ENCODE measurements at regions not wholly inside any gene's neighbourhood (a gene's known extent, or its start where the extent isn't known, plus 50 kb on each side); places are given as distances from the start of the nearest gene placed in this dataset.
"Not testable (repeated sequence)": the region's sequence is repeated elsewhere in the genome, so short reads cannot be mapped to it uniquely, and the experiment has no call there.

- DNase-seq (ENCODE audit: low spot score): no peak
Measured at GRCh38 chr18:6525604-6526003, 110.9 kb upstream of the L3MBTL4 start.

GRCh38 chr18:6537475-6537874 is 122.8 kb upstream of the L3MBTL4 start:
- DNase-seq (ENCODE audit: low spot score): no peak

GRCh38 chr18:6541131-6541679 is 126.5 kb upstream of the L3MBTL4 start:
- DNase-seq (ENCODE audit: low spot score): not testable (repeated sequence)

- peak; percentile 69 for DNase-seq (ENCODE audit: low spot score)
Measured at GRCh38 chr18:6542296-6542695, 127.6 kb upstream of the L3MBTL4 start.

- DNase-seq (ENCODE audit: low spot score): peak; percentile 68
Measured at GRCh38 chr18:6543330-6543908, 128.7 kb upstream of the L3MBTL4 start.

GRCh38 chr18:6546229-6546628 is 131.5 kb upstream of the L3MBTL4 start:
- DNase-seq (ENCODE audit: low spot score): no peak

GRCh38 chr18:6547476-6547875 is 132.8 kb upstream of the L3MBTL4 start:
- no peak for DNase-seq (ENCODE audit: low spot score)

- DNase-seq (ENCODE audit: low spot score): no peak
Measured at GRCh38 chr18:6553234-6553900, 138.7 kb upstream of the L3MBTL4 start.

- peak; percentile 91 for DNase-seq (ENCODE audit: low spot score)
Measured at GRCh38 chr18:6557057-6557769, 142.5 kb upstream of the L3MBTL4 start.

GRCh38 chr18:6557770-6558248 is 143.1 kb upstream of the L3MBTL4 start:
- no peak for DNase-seq (ENCODE audit: low spot score)

- peak; percentile 67 for DNase-seq (ENCODE audit: low spot score)
Measured at GRCh38 chr18:6558446-6559156, 143.9 kb upstream of the L3MBTL4 start.

- DNase-seq (ENCODE audit: low spot score): peak; percentile 66
Measured at GRCh38 chr18:6559296-6559695, 144.6 kb upstream of the L3MBTL4 start.

GRCh38 chr18:6561016-6561415 is 146.3 kb upstream of the L3MBTL4 start:
- peak; percentile 94 for DNase-seq (ENCODE audit: low spot score)

- DNase-seq (ENCODE audit: low spot score): peak; percentile 95
Measured at GRCh38 chr18:6561420-6561861, 146.7 kb upstream of the L3MBTL4 start.

- DNase-seq (ENCODE audit: low spot score): no peak
Measured at GRCh38 chr18:6561862-6562291, 147.2 kb upstream of the L3MBTL4 start.

- no peak for DNase-seq (ENCODE audit: low spot score)
Measured at GRCh38 chr18:6563896-6564295, 149.2 kb upstream of the L3MBTL4 start.

GRCh38 chr18:6564950-6565814 is 150.5 kb upstream of the L3MBTL4 start:
- DNase-seq (ENCODE audit: low spot score): no peak

GRCh38 chr18:6565815-6566081 is 151.0 kb upstream of the L3MBTL4 start:
- no peak for DNase-seq (ENCODE audit: low spot score)

- DNase-seq (ENCODE audit: low spot score): no peak
Measured at GRCh38 chr18:6566338-6566911, 151.7 kb upstream of the L3MBTL4 start.

GRCh38 chr18:6569813-6570212 is 155.1 kb upstream of the L3MBTL4 start:
- DNase-seq (ENCODE audit: low spot score): no peak
